K562 (cell line): ENCODE measurements at regions not wholly inside any gene's neighbourhood (a gene's known extent, or its start where the extent isn't known, plus 50 kb on each side); places are given as distances from the start of the nearest gene placed in this dataset.

ENCODE experiments used
- ATAC-seq: fragments of 200-7000 bp; cut with Tn5 transposase; 3 replicates; pipeline ENCODE4 v1.9.1; 2020; ENCODE audit warnings: moderate library complexity
- BruUV-seq: library from RNA; stranded (reverse); fragments of 400-500 nt; replicated peaks from 2 replicates; lab custom pipeline; 2021; lab: Mats Ljungman, UMichigan
- CTCF ChIA-PET: fragments of 300-600 bp; formaldehyde crosslinking; extraction: SDS; loops from one replicate; lab custom pipeline; 2021; ENCODE audit warnings: low intra/inter-chr PET ratio; lab: Yijun Ruan, JAX
- POLR2A ChIA-PET: fragments of 300-600, 350-650 bp; sonication (Branson Sonifier 250); formaldehyde crosslinking; extraction: SDS; loops from one replicate; lab custom pipeline; 2021; ENCODE audit warnings: antibody characterized with exemption, inconsistent platforms; lab: Yijun Ruan, JAX
- DNase-seq, 4 experiments: peaks; one replicate each; pipeline versions ENCODE4 v3.0.0 to v3.0.0-alpha.2; 2011 to 2018; ENCODE audit warnings: low spot score in 3 of 4, mixed read lengths in 3 of 4; ENCODE audit errors: extremely low read depth in 1 of 4
- FAIRE-seq: peaks from 2 replicates; lab custom pipeline; 2011; peaks lifted over from hg19 to GRCh38; lab: Jason Lieb, UNC
- H2AFZ ChIP-seq: 2 replicates; pipeline ENCODE4 v1.6.0; 2011; ENCODE audit warnings: low read depth, low read length, control low read depth, inconsistent platforms
- H3K27ac ChIP-seq: fragments of 200-600 bp; 3 replicates; pipeline ENCODE4 v1.8.0; 2011; ENCODE audit warnings: low read depth, mild to moderate bottlenecking, control low read depth, inconsistent platforms, low read length, moderate library complexity, mixed read lengths; ENCODE audit errors: extremely low read depth
- H3K27me3 ChIP-seq, 2 experiments: fragments of 300-600 bp in 1 of 2; 2 replicates in 1 of 2; 3 replicates in 1 of 2; pipeline versions ENCODE4 v1.6.0 to v1.8.0; 2011; ENCODE audit warnings: inconsistent platforms in 2 of 2, low read length in 2 of 2, mild to moderate bottlenecking in 1 of 2, mixed read lengths in 1 of 2, moderate library complexity in 1 of 2; ENCODE audit not compliant: control insufficient read depth in 2 of 2, insufficient read depth in 2 of 2
- H3K36me3 ChIP-seq: fragments of 300-600 bp; 3 replicates; pipeline ENCODE4 v1.8.0; 2011; ENCODE audit warnings: mild to moderate bottlenecking, low read length, inconsistent platforms; ENCODE audit not compliant: control insufficient read depth, insufficient read depth
- H3K4me1 ChIP-seq, 2 experiments: fragments of 200-600 bp in 1 of 2; replicated peaks in 1 of 2; 2 replicates in 1 of 2; 3 replicates in 1 of 2; pipeline versions ENCODE4 v1.5.1 to v1.8.0; 2011; ENCODE audit warnings: inconsistent platforms in 2 of 2, low read length in 2 of 2, mild to moderate bottlenecking in 1 of 2, mixed read lengths in 1 of 2, moderate library complexity in 1 of 2; ENCODE audit not compliant: control insufficient read depth in 2 of 2, insufficient read depth in 2 of 2
- H3K4me2 ChIP-seq: 2 replicates; pipeline ENCODE4 v1.6.1; 2011; ENCODE audit warnings: low read length, control low read depth, inconsistent platforms, mixed read lengths; ENCODE audit not compliant: insufficient read depth
- H3K4me3 ChIP-seq: fragments of 200-600 bp; sonication (generic), shearing (Covaris generic); 2 replicates; pipeline ENCODE4 v1.5.1; 2016; ENCODE audit warnings: control low read depth, inconsistent platforms
- H3K79me2 ChIP-seq: fragments of 200-600 bp; 3 replicates; pipeline ENCODE4 v1.8.0; 2011; ENCODE audit warnings: low read length, inconsistent platforms; ENCODE audit not compliant: control insufficient read depth, insufficient read depth
- H3K9ac ChIP-seq, 2 experiments: 2 replicates each; pipeline versions ENCODE4 v1.6.0 to v1.6.1; 2011; ENCODE audit warnings: low read depth in 2 of 2, low read length in 2 of 2, control low read depth in 1 of 2, inconsistent platforms in 1 of 2, mild to moderate bottlenecking in 1 of 2, mixed read lengths in 1 of 2; ENCODE audit not compliant: insufficient read depth in 1 of 2
- H3K9me1 ChIP-seq: one replicate; pipeline ENCODE4 v1.6.0; 2011; ENCODE audit warnings: inconsistent platforms, mild to moderate bottlenecking, low read length, moderate library complexity; ENCODE audit not compliant: control insufficient read depth, insufficient read depth
- H3K9me3 ChIP-seq: replicated peaks from 2 replicates; pipeline ENCODE4 v1.5.1; 2011; ENCODE audit warnings: low read depth, low read length, inconsistent platforms; ENCODE audit not compliant: control insufficient read depth, insufficient read depth
- H4K20me1 ChIP-seq: replicated peaks from 2 replicates; pipeline ENCODE4 v1.6.1; 2011; ENCODE audit warnings: low read length, inconsistent platforms, mixed read lengths; ENCODE audit not compliant: control insufficient read depth, insufficient read depth
- BDP1 ChIP-seq: IDR thresholded peaks from 3 replicates; pipeline ENCODE4 v1.6.1; 2011; ENCODE audit not compliant: insufficient read length, insufficient read depth
- CHAMP1 ChIP-seq: fragments of 450-650 bp; IDR thresholded peaks from 2 replicates; pipeline ENCODE4 v1.6.1; 2016; ENCODE audit warnings: mild to moderate bottlenecking
- CTCF ChIP-seq, 3 experiments: IDR thresholded peaks in 2 of 3; conservative IDR thresholded peaks in 1 of 3; 2 replicates each; pipeline ENCODE4 v1.5.1; 2011 to 2012; ENCODE audit warnings: low read length in 3 of 3, mild to moderate bottlenecking in 3 of 3, control low read depth in 2 of 3, improper control_type of control experiment in 1 of 3, inconsistent platforms in 1 of 3, low read depth in 1 of 3, mixed read lengths in 1 of 3, moderate library complexity in 1 of 3; ENCODE audit not compliant: insufficient read depth in 2 of 3
- JUND ChIP-seq, 2 experiments: IDR thresholded peaks; 2 replicates in 1 of 2; 3 replicates in 1 of 2; pipeline ENCODE4 v1.6.1; 2011; ENCODE audit warnings: borderline replicate concordance in 2 of 2, low read depth in 2 of 2, low read length in 2 of 2, improper control_type of control experiment in 1 of 2, missing biosample characterization in 1 of 2, missing genetic modification characterization in 1 of 2, missing genetic modification reagents in 1 of 2
- NCOA4 ChIP-seq: fragments of 450-650 bp; IDR thresholded peaks from 2 replicates; pipeline ENCODE4 v1.6.1; 2018; ENCODE audit warnings: mild to moderate bottlenecking; ENCODE audit not compliant: partially characterized antibody
- TOE1 ChIP-seq, 2 experiments: fragments of 450-650 bp in 1 of 2; sonication (generic) in 1 of 2; formaldehyde crosslinking in 1 of 2; IDR thresholded peaks; 2 replicates each; pipeline versions ENCODE4 v1.7.1 to v1.8.0; 2016 to 2022; ENCODE audit warnings: borderline replicate concordance in 2 of 2, mild to moderate bottlenecking in 2 of 2, antibody characterized with exemption in 1 of 2, inconsistent platforms in 1 of 2, low read depth in 1 of 2, missing genetic modification reagents in 1 of 2, moderate library complexity in 1 of 2
- ZNF561 ChIP-seq: fragments of 450-650 bp; formaldehyde crosslinking; conservative IDR thresholded peaks from 2 replicates; pipeline ENCODE4 v1.4.0; 2020; ENCODE audit warnings: mild to moderate bottlenecking, moderate library complexity
- ZNF717 ChIP-seq: fragments of 250-450 bp; sonication (Bioruptor Pico); IDR thresholded peaks from 2 replicates; pipeline ENCODE4 v1.5.0; 2021
- WGBS: fragments of 100-300 bp; shearing (Covaris generic); methylation state at CpG from one replicate; pipeline ENCODE4 v1.1.6; 2016; ENCODE audit warnings: low coverage, mixed read lengths; ENCODE audit not compliant: insufficient coverage; ENCODE audit errors: missing lambda C conversion rate; 5-methylcytosine and 5-hydroxymethylcytosine counted together
- in situ Hi-C: fragments of 300-500 bp; cut with MboI; formaldehyde crosslinking; loops from 4 replicates; pipeline ENCODE4 v1.15.0; 2018; ENCODE audit warnings: inconsistent platforms, mixed read lengths
- intact Hi-C: fragments of 100-400 bp; cut with micrococcal nuclease; formaldehyde crosslinking; loops from 2 replicates; pipeline ENCODE4 v1.14.2; 2022

DNA sequence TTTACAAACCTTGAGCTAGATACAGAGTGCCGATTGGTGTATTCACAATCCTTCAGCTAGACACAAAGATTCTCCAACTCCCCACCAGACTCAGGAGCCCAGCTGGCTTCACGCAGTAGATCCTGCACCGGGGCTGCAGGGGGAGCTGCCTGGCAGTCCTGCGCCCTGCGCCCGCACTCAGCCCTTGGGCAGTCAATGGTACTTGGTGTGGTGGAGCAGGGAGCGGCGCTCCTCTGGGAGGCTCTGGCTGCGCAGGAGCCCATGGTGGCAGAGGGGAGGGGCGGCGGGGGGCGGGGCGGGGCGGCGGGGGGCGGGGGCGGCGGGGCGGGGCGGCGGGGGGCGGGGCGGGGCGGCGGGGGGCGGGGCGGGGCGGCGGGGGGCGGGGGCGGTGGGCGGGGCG, 923.4 kb downstream of the SOCS6 start:
- Histone ChIP-seq H3K36me3 (no peaks in the 10 kb centered on the region), H3K4me1 (no peaks in the 10 kb centered on the region), H3K79me2 (no peaks in the 10 kb centered on the region), H4K20me1 (no peaks in the 10 kb centered on the region), H3K27ac (no peak overlapping the region), H3K9ac (no peak overlapping the region), H3K27me3 (no peaks in the 10 kb centered on the region), H3K9me1 (no peaks in the 10 kb centered on the region), H3K4me2 (no peak overlapping the region), H3K9me3 (no peaks in the 10 kb centered on the region), H2AFZ (no peak overlapping the region), H3K4me3 (no peak overlapping the region)
- TF ChIP-seq CTCF (IDR thresholded peaks at IDR 0.05 in 2 of 3, conservative IDR thresholded peaks at IDR 0.05 in 1 of 3; ENCODE audit: insufficient read depth in 2 of 3, low read depth in 1 of 3, low read length in 3 of 3) (0 out of 6 replicates have a peak, but pooled peaks of 1 of the 3 experiments have one; percentile 1), JUND (IDR thresholded peaks at IDR 0.05; ENCODE audit: borderline replicate concordance, low read depth, low read length) (no peak), JUND (tag; IDR thresholded peaks at IDR 0.05; ENCODE audit: borderline replicate concordance, low read depth, low read length) (no peak), CHAMP1 (no peak), BDP1 (no peak), TOE1 (IDR thresholded peaks at IDR 0.05; ENCODE audit: borderline replicate concordance) (no peak), TOE1 (CRISPR knock-in tag; IDR thresholded peaks at IDR 0.05; ENCODE audit: borderline replicate concordance, low read depth) (no peak), ZNF561 (no peak), ZNF717 (CRISPR knock-in tag) (no peak), NCOA4 (no peak)
- no TSS peak for BruUV-seq
- ChIA-PET CTCF (no interaction called here), POLR2A (no interaction called here)
- WGBS = 0% methylated on average over 1 of the region's 33 CpGs
- ATAC-seq (peak; percentile 49), FAIRE-seq (no peak), DNase-seq (no peak)
- in situ Hi-C loops (no loop called here), intact Hi-C loops (no loop called here)
